PC-3 (cell line): ENCODE measurements at regions not wholly inside any gene's neighbourhood (a gene's known extent, or its start where the extent isn't known, plus 50 kb on each side); places are given as distances from the start of the nearest gene placed in this dataset.

Experiments used
- CTCF ChIP-seq: fragments of 300-600 bp; sonication (generic); conservative IDR thresholded peaks from 2 replicates; pipeline ENCODE4 v1.5.1; 2017; ENCODE audit warnings: antibody characterized with exemption, low read depth, mild to moderate bottlenecking, low read length
- EZH2 ChIP-seq: fragments of 300-600 bp; sonication (generic); IDR thresholded peaks from one replicate; pipeline ENCODE4 v1.6.1; 2017; ENCODE audit warnings: antibody characterized with exemption, mild to moderate bottlenecking, low read length; ENCODE audit not compliant: unreplicated experiment

GRCh38 chr12:38025916-38026315 is 290.7 kb upstream of the ALG10B start:
- TF ChIP-seq CTCF (no peak), EZH2 (no peak)
